Calu3 (cell line): ENCODE measurements at regions not wholly inside any gene's neighbourhood (a gene's known extent, or its start where the extent isn't known, plus 50 kb on each side); places are given as distances from the start of the nearest gene placed in this dataset.

Experiments used
- BruUV-seq: library from RNA; stranded (reverse); fragments of 400-500 nt; replicated peaks from 2 replicates; lab custom pipeline; 2021; lab: Mats Ljungman, UMichigan
- CTCF ChIA-PET: fragments of 300-600 bp; sonication (Branson Sonifier 250); formaldehyde crosslinking; loops from one replicate; lab custom pipeline; 2022; ENCODE audit warnings: antibody characterized with exemption; lab: Charles Lee
- DNase-seq: peaks from one replicate; pipeline ENCODE4 v3.0.0; 2022
- H3K27ac Mint-ChIP-seq: one replicate; pipeline ENCODE4 v1.8.0; 2022; ENCODE audit warnings: mixed read lengths; ENCODE audit not compliant: unreplicated experiment
- H3K27me3 Mint-ChIP-seq: one replicate; pipeline ENCODE4 v1.8.0; 2022; ENCODE audit warnings: mixed read lengths; ENCODE audit not compliant: unreplicated experiment
- H3K36me3 Mint-ChIP-seq: one replicate; pipeline ENCODE4 v1.8.0; 2022; ENCODE audit warnings: mild to moderate bottlenecking, moderate library complexity, mixed read lengths; ENCODE audit not compliant: insufficient read depth, unreplicated experiment
- H3K4me1 Mint-ChIP-seq: one replicate; pipeline ENCODE4 v1.8.0; 2022; ENCODE audit warnings: mild to moderate bottlenecking, low read depth, mixed read lengths; ENCODE audit not compliant: unreplicated experiment
- H3K4me3 Mint-ChIP-seq: one replicate; pipeline ENCODE4 v1.8.0; 2022; ENCODE audit warnings: mild to moderate bottlenecking, low read depth, moderate library complexity, mixed read lengths; ENCODE audit not compliant: unreplicated experiment
- H3K9me3 Mint-ChIP-seq: one replicate; pipeline ENCODE4 v1.8.0; 2022; ENCODE audit warnings: low read depth, mixed read lengths; ENCODE audit not compliant: unreplicated experiment
- CTCF ChIP-seq: fragments of 200-600 bp; IDR thresholded peaks from one replicate; pipeline ENCODE4 v1.8.0; 2022; ENCODE audit warnings: antibody characterized with exemption; ENCODE audit not compliant: unreplicated experiment
- intact Hi-C: fragments of 100-400 bp; cut with micrococcal nuclease; formaldehyde crosslinking; loops from one replicate; pipeline ENCODE4 v1.10.0; 2022; ENCODE audit not compliant: unreplicated experiment

- Mint-ChIP-seq H3K27ac (no peak overlapping the region), H3K27me3 (peaks cover 86% of the 10 kb centered on the region), H3K4me1 (no peaks in the 10 kb centered on the region), H3K9me3 (no peaks in the 10 kb centered on the region), H3K4me3 (no peak overlapping the region), H3K36me3 (no peaks in the 10 kb centered on the region)
- no peak for DNase-seq
- CTCF ChIA-PET, result no interaction called here
- intact Hi-C loops, result no loop called here
- TF ChIP-seq CTCF, result no peak
- no TSS peak for BruUV-seq
Measured at GRCh38 chr11:19379465-19379864, 138.7 kb upstream of the E2F8 start.

- CTCF ChIA-PET, result no interaction called here
- Mint-ChIP-seq H3K4me1 (no peaks in the 10 kb centered on the region), H3K27me3 (peaks cover 86% of the 10 kb centered on the region), H3K4me3 (no peak overlapping the region), H3K36me3 (no peaks in the 10 kb centered on the region), H3K27ac (no peak overlapping the region), H3K9me3 (no peaks in the 10 kb centered on the region)
- BruUV-seq, result no TSS peak
- no peak for TF ChIP-seq CTCF
- intact Hi-C loops, result no loop called here
- DNase-seq, result no peak
Measured at GRCh38 chr11:19378814-19379213, 138.1 kb upstream of the E2F8 start.

GRCh38 chr11:19377881-19378280, 137.1 kb upstream of the E2F8 start:
- intact Hi-C loops, result no loop called here
- H3K27ac Mint-ChIP-seq, result no peak overlapping the region
- peaks cover 86% of the 10 kb centered on the region for H3K27me3 Mint-ChIP-seq
- H3K4me3 Mint-ChIP-seq, result no peak overlapping the region
- H3K9me3 Mint-ChIP-seq, result no peaks in the 10 kb centered on the region
- H3K36me3 Mint-ChIP-seq, result no peaks in the 10 kb centered on the region
- CTCF ChIA-PET, result no interaction called here
- BruUV-seq, result no TSS peak
- H3K4me1 Mint-ChIP-seq, result no peaks in the 10 kb centered on the region
- DNase-seq, result no peak
- no peak for TF ChIP-seq CTCF

- no peaks in the 10 kb centered on the region for H3K9me3 Mint-ChIP-seq
- H3K27ac Mint-ChIP-seq, result no peak overlapping the region
- BruUV-seq, result no TSS peak
- no peak overlapping the region for H3K4me3 Mint-ChIP-seq
- intact Hi-C loops, result no loop called here
- no peaks in the 10 kb centered on the region for H3K36me3 Mint-ChIP-seq
- no peak for TF ChIP-seq CTCF
- peaks cover 71% of the 10 kb centered on the region for H3K27me3 Mint-ChIP-seq
- H3K4me1 Mint-ChIP-seq, result peaks cover 5% of the 10 kb centered on the region
- DNase-seq, result no peak
- CTCF ChIA-PET, result no interaction called here
Measured at GRCh38 chr11:19375440-19375839, 134.7 kb upstream of the E2F8 start.
